Activated CD4-positive, alpha-beta memory T cell treated with anti-CD3 and anti-CD28 coated beads for 36 hours (primary cell): ENCODE measurements at regions not wholly inside any gene's neighbourhood (a gene's known extent, or its start where the extent isn't known, plus 50 kb on each side); places are given as distances from the start of the nearest gene placed in this dataset.

Experiments
- CTCF ChIA-PET: fragments of 350-600 bp; sonication (Branson Sonifier 250); formaldehyde crosslinking; loops from one replicate; lab custom pipeline; 2021; ENCODE audit warnings: antibody characterized with exemption, inconsistent platforms; lab: Charles Lee
- POLR2A ChIA-PET: fragments of 350-600 bp; sonication (Branson Sonifier 250); formaldehyde crosslinking; loops from one replicate; lab custom pipeline; 2021; ENCODE audit warnings: antibody characterized with exemption; lab: Charles Lee
- DNase-seq: peaks from one replicate; pipeline ENCODE4 v3.0.0-alpha.2; 2020
- H3K27ac Mint-ChIP-seq: one replicate; pipeline ENCODE4 v1.8.0; 2021; ENCODE audit warnings: mixed read lengths
- H3K27me3 Mint-ChIP-seq: one replicate; pipeline ENCODE4 v1.8.0; 2021; ENCODE audit warnings: mixed read lengths
- H3K36me3 Mint-ChIP-seq: one replicate; pipeline ENCODE4 v1.8.0; 2021; ENCODE audit warnings: mixed read lengths
- H3K4me1 Mint-ChIP-seq: one replicate; pipeline ENCODE4 v1.8.0; 2021; ENCODE audit warnings: low read depth, mixed read lengths
- H3K4me3 Mint-ChIP-seq: one replicate; pipeline ENCODE4 v1.8.0; 2021; ENCODE audit warnings: mild to moderate bottlenecking, mixed read lengths
- H3K9me3 Mint-ChIP-seq: one replicate; pipeline ENCODE4 v1.8.0; 2021; ENCODE audit warnings: mixed read lengths
- intact Hi-C: fragments of 100-400 bp; cut with micrococcal nuclease; formaldehyde crosslinking; loops from one replicate; pipeline ENCODE4 v1.15.1; 2023

GRCh38 chr3:66142079-66142478 lies 78.7 kb upstream of the SLC25A26 start:
- ChIA-PET POLR2A (no interaction called here), CTCF (interaction anchor here (0.7 kb wide), 1 partner anchor 35 kb away, joined by 3 read pairs; no protein-coding TSS in a partner anchor)
- intact Hi-C loops = no loop called here
- no peaks in the 10 kb centered on the region for H3K4me1 Mint-ChIP-seq
- H3K27me3 Mint-ChIP-seq = peaks cover 4% of the 10 kb centered on the region
- H3K9me3 Mint-ChIP-seq = no peaks in the 10 kb centered on the region
- no peak overlapping the region for H3K4me3 Mint-ChIP-seq
- H3K36me3 Mint-ChIP-seq = no peaks in the 10 kb centered on the region
- no peak overlapping the region for H3K27ac Mint-ChIP-seq
- no peak for DNase-seq

- no peaks in the 10 kb centered on the region for H3K36me3 Mint-ChIP-seq
- CTCF ChIA-PET = no interaction called here
- no peak overlapping the region for H3K27ac Mint-ChIP-seq
- H3K4me3 Mint-ChIP-seq = no peak overlapping the region
- peaks cover 4% of the 10 kb centered on the region for H3K27me3 Mint-ChIP-seq
- no peaks in the 10 kb centered on the region for H3K9me3 Mint-ChIP-seq
- intact Hi-C loops = no loop called here
- H3K4me1 Mint-ChIP-seq = no peaks in the 10 kb centered on the region
- DNase-seq = no peak
- POLR2A ChIA-PET = no interaction called here
These were observed 79.9 kb upstream of the SLC25A26 start for GRCh38 chr3:66140743-66141372.

- intact Hi-C loops = no loop called here
- ChIA-PET CTCF (interaction anchor here (1.1 kb wide), 1 partner anchor 352 kb away, joined by 3 read pairs; no protein-coding TSS in a partner anchor), POLR2A (no interaction called here)
- Mint-ChIP-seq H3K9me3 (no peaks in the 10 kb centered on the region), H3K27me3 (peaks cover 4% of the 10 kb centered on the region), H3K36me3 (no peaks in the 10 kb centered on the region), H3K4me1 (no peaks in the 10 kb centered on the region), H3K4me3 (no peak overlapping the region), H3K27ac (no peak overlapping the region)
- no peak for DNase-seq
These were observed 80.7 kb upstream of the SLC25A26 start for GRCh38 chr3:66140106-66140505.

- H3K9me3 Mint-ChIP-seq = no peaks in the 10 kb centered on the region
- no peak overlapping the region for H3K4me3 Mint-ChIP-seq
- POLR2A ChIA-PET = no interaction called here
- DNase-seq = no peak
- intact Hi-C loops = no loop called here
- H3K4me1 Mint-ChIP-seq = no peaks in the 10 kb centered on the region
- no peak overlapping the region for H3K27ac Mint-ChIP-seq
- H3K27me3 Mint-ChIP-seq = peaks cover 4% of the 10 kb centered on the region
- CTCF ChIA-PET = interaction anchor here (1.0 to 1.1 kb wide), 2 partner anchors 351 to 1609 kb away, joined by 3 read pairs; no protein-coding TSS in a partner anchor
- no peaks in the 10 kb centered on the region for H3K36me3 Mint-ChIP-seq
These were observed 81.4 kb upstream of the SLC25A26 start for GRCh38 chr3:66139415-66139814.

- Mint-ChIP-seq H3K27ac (no peak overlapping the region), H3K9me3 (no peaks in the 10 kb centered on the region), H3K27me3 (peaks cover 4% of the 10 kb centered on the region), H3K36me3 (no peaks in the 10 kb centered on the region), H3K4me1 (no peaks in the 10 kb centered on the region), H3K4me3 (no peak overlapping the region)
- intact Hi-C loops = no loop called here
- ChIA-PET CTCF (interaction anchor here (0.6 to 1.0 kb wide), 2 partner anchors 43 to 1608 kb away, joined by 3 read pairs; no protein-coding TSS in a partner anchor), POLR2A (no interaction called here)
- DNase-seq = peak; percentile 25
These were observed 82.2 kb upstream of the SLC25A26 start for GRCh38 chr3:66138336-66139313.

GRCh38 chr3:66136597-66136996 lies 84.2 kb upstream of the SLC25A26 start:
- Mint-ChIP-seq H3K9me3 (no peaks in the 10 kb centered on the region), H3K27ac (no peak overlapping the region), H3K27me3 (peaks cover 2% of the 10 kb centered on the region), H3K36me3 (no peaks in the 10 kb centered on the region), H3K4me3 (no peak overlapping the region), H3K4me1 (no peaks in the 10 kb centered on the region)
- POLR2A ChIA-PET = no interaction called here
- intact Hi-C loops = no loop called here
- no peak for DNase-seq
- CTCF ChIA-PET = interaction anchor here (1.1 kb wide), 1 partner anchor 23 kb away, joined by 3 read pairs; no protein-coding TSS in a partner anchor

- Mint-ChIP-seq H3K27me3 (no peaks in the 10 kb centered on the region), H3K4me1 (no peaks in the 10 kb centered on the region), H3K27ac (no peak overlapping the region), H3K9me3 (no peaks in the 10 kb centered on the region), H3K36me3 (no peaks in the 10 kb centered on the region), H3K4me3 (no peak overlapping the region)
- ChIA-PET CTCF (no interaction called here), POLR2A (no interaction called here)
- no peak for DNase-seq
- intact Hi-C loops = no loop called here
These were observed 86.9 kb upstream of the SLC25A26 start for GRCh38 chr3:66133853-66134445.

- H3K4me1 Mint-ChIP-seq = no peaks in the 10 kb centered on the region
- H3K4me3 Mint-ChIP-seq = no peak overlapping the region
- intact Hi-C loops = no loop called here
- H3K27ac Mint-ChIP-seq = no peak overlapping the region
- H3K27me3 Mint-ChIP-seq = no peaks in the 10 kb centered on the region
- H3K36me3 Mint-ChIP-seq = no peaks in the 10 kb centered on the region
- no peak for DNase-seq
- no peaks in the 10 kb centered on the region for H3K9me3 Mint-ChIP-seq
- POLR2A ChIA-PET = no interaction called here
- CTCF ChIA-PET = interaction anchor here (0.6 kb wide), 1 partner anchor 25 kb away, joined by 3 read pairs; no protein-coding TSS in a partner anchor
These were observed 87.6 kb upstream of the SLC25A26 start for GRCh38 chr3:66133050-66133757.

GRCh38 chr3:66128623-66129022 lies 89.9 kb upstream of the MAGI1 start:
- ChIA-PET POLR2A (no interaction called here), CTCF (no interaction called here)
- H3K36me3 Mint-ChIP-seq = no peaks in the 10 kb centered on the region
- intact Hi-C loops = no loop called here
- H3K9me3 Mint-ChIP-seq = no peaks in the 10 kb centered on the region
- H3K27ac Mint-ChIP-seq = no peak overlapping the region
- H3K4me3 Mint-ChIP-seq = no peak overlapping the region
- peaks cover 7% of the 10 kb centered on the region for H3K27me3 Mint-ChIP-seq
- no peak for DNase-seq
- no peaks in the 10 kb centered on the region for H3K4me1 Mint-ChIP-seq

GRCh38 chr3:66121318-66121717 lies 82.6 kb upstream of the MAGI1 start:
- H3K9me3 Mint-ChIP-seq = no peaks in the 10 kb centered on the region
- no peak overlapping the region for H3K27ac Mint-ChIP-seq
- intact Hi-C loops = no loop called here
- no peak overlapping the region for H3K4me3 Mint-ChIP-seq
- POLR2A ChIA-PET = no interaction called here
- CTCF ChIA-PET = no interaction called here
- no peak for DNase-seq
- no peaks in the 10 kb centered on the region for H3K36me3 Mint-ChIP-seq
- H3K27me3 Mint-ChIP-seq = peaks cover 5% of the 10 kb centered on the region
- H3K4me1 Mint-ChIP-seq = no peaks in the 10 kb centered on the region

- Mint-ChIP-seq H3K27ac (no peak overlapping the region), H3K9me3 (no peaks in the 10 kb centered on the region), H3K36me3 (no peaks in the 10 kb centered on the region), H3K4me1 (no peaks in the 10 kb centered on the region), H3K27me3 (peaks cover 3% of the 10 kb centered on the region), H3K4me3 (no peak overlapping the region)
- DNase-seq = no peak
- ChIA-PET CTCF (no interaction called here), POLR2A (no interaction called here)
- intact Hi-C loops = no loop called here
These were observed 77.3 kb upstream of the MAGI1 start for GRCh38 chr3:66115858-66116654.
